MM.1S (cell line): ENCODE measurements at regions not wholly inside any gene's neighbourhood (a gene's known extent, or its start where the extent isn't known, plus 50 kb on each side); places are given as distances from the start of the nearest gene placed in this dataset.

ENCODE experiments used
- DNase-seq: peaks from one replicate; pipeline ENCODE4 v3.0.0-alpha.2; 2015
- H2AFZ ChIP-seq: fragments of 300-600 bp; sonication (generic); 2 replicates; pipeline ENCODE4 v1.6.0; 2016; ENCODE audit warnings: antibody characterized with exemption, low read length
- H3F3A ChIP-seq: fragments of 300-600 bp; sonication (generic); 2 replicates; pipeline ENCODE4 v1.6.1; 2016; ENCODE audit warnings: mild to moderate bottlenecking, antibody characterized with exemption, low read length, moderate library complexity, mixed read lengths; ENCODE audit not compliant: insufficient read depth
- H3K27ac ChIP-seq: fragments of 300-600 bp; sonication (generic); 2 replicates; pipeline ENCODE4 v1.5.1; 2016; ENCODE audit warnings: mild to moderate bottlenecking, low read length
- H3K27me3 ChIP-seq: fragments of 300-600 bp; sonication (generic); replicated peaks from 2 replicates; pipeline ENCODE4 v1.6.0; 2016; ENCODE audit warnings: low read length; ENCODE audit not compliant: insufficient read depth
- H3K36me3 ChIP-seq: fragments of 300-600 bp; sonication (generic); replicated peaks from 2 replicates; pipeline ENCODE4 v1.6.1; 2016; ENCODE audit warnings: mild to moderate bottlenecking, low read length, mixed read lengths; ENCODE audit not compliant: insufficient read depth
- H3K4me1 ChIP-seq: fragments of 300-600 bp; sonication (generic); 2 replicates; pipeline ENCODE4 v1.6.1; 2016; ENCODE audit warnings: low read length, mixed read lengths
- H3K4me2 ChIP-seq: fragments of 300-600 bp; sonication (generic); 2 replicates; pipeline ENCODE4 v1.6.0; 2016; ENCODE audit warnings: low read depth, low read length
- H3K4me3 ChIP-seq: fragments of 300-600 bp; sonication (generic); 2 replicates; pipeline ENCODE4 v1.5.1; 2016; ENCODE audit warnings: low read length, mixed read lengths
- H3K79me2 ChIP-seq: fragments of 300-600 bp; sonication (generic); 2 replicates; pipeline ENCODE4 v1.6.1; 2016; ENCODE audit warnings: mixed run types, low read length, mixed read lengths
- H3K9ac ChIP-seq: fragments of 300-600 bp; sonication (generic); 2 replicates; pipeline ENCODE4 v1.6.1; 2016; ENCODE audit warnings: low read length, mixed read lengths
- H3K9me2 ChIP-seq: fragments of 300-600 bp; sonication (generic); replicated peaks from 2 replicates; pipeline ENCODE4 v1.6.1; 2016; ENCODE audit warnings: mild to moderate bottlenecking, low read length, mixed read lengths; ENCODE audit not compliant: insufficient read depth
- H3K9me3 ChIP-seq: fragments of 300-600 bp; sonication (generic); replicated peaks from 2 replicates; pipeline ENCODE4 v1.6.1; 2016; ENCODE audit warnings: mild to moderate bottlenecking, low read length, mixed read lengths; ENCODE audit not compliant: insufficient read depth
- H4K20me1 ChIP-seq: fragments of 300-600 bp; sonication (generic); 2 replicates; pipeline ENCODE4 v1.6.1; 2016; ENCODE audit warnings: mild to moderate bottlenecking, low read length, moderate library complexity, mixed read lengths; ENCODE audit not compliant: insufficient read depth
- EZH2 ChIP-seq: fragments of 300-600 bp; sonication (generic); optimal IDR thresholded peaks from 2 replicates; pipeline ENCODE3; 2017; ENCODE audit warnings: low read depth, mild to moderate bottlenecking, antibody characterized with exemption, low read length, mixed read lengths
- EZH2phosphoT487 ChIP-seq: fragments of 300-600 bp; sonication (generic); IDR thresholded peaks from 2 replicates; pipeline ENCODE4 v1.6.1; 2018; ENCODE audit warnings: antibody characterized with exemption, low read length
- TF ChIP-seq, protein P1 (sequence below): fragments of 300-600 bp; sonication (generic); IDR thresholded peaks from 2 replicates; pipeline ENCODE4 v1.5.1; 2016; ENCODE audit warnings: antibody characterized with exemption, low read length, mixed read lengths

DNA sequence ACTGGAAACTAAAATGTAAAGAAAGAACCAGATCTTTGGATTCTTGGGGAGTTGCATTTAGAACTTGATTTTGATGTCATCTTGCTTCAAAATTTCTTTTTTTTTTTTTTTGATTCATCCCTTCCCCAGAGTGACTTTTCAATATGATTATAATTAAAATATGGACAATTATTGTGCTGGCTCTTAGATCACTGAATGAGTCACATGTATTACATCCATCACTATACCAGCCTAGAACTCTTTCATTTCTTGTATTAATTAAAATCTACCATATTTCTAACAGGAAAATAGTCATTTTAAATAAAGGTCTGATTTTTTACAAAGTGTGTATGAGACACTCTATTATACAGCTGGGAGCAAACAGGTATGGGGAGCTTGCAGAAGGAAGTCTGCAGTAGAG is 269.5 kb upstream of the AKR1E2 start:
- no peaks in the 10 kb centered on the region for H3K79me2 ChIP-seq
- TF ChIP-seq, protein P1, sequence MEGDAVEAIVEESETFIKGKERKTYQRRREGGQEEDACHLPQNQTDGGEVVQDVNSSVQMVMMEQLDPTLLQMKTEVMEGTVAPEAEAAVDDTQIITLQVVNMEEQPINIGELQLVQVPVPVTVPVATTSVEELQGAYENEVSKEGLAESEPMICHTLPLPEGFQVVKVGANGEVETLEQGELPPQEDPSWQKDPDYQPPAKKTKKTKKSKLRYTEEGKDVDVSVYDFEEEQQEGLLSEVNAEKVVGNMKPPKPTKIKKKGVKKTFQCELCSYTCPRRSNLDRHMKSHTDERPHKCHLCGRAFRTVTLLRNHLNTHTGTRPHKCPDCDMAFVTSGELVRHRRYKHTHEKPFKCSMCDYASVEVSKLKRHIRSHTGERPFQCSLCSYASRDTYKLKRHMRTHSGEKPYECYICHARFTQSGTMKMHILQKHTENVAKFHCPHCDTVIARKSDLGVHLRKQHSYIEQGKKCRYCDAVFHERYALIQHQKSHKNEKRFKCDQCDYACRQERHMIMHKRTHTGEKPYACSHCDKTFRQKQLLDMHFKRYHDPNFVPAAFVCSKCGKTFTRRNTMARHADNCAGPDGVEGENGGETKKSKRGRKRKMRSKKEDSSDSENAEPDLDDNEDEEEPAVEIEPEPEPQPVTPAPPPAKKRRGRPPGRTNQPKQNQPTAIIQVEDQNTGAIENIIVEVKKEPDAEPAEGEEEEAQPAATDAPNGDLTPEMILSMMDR = no peak
- no peak for TF ChIP-seq EZH2
- TF ChIP-seq EZH2phosphoT487 = no peak
- no peaks in the 10 kb centered on the region for H3K27me3 ChIP-seq
- H3K36me3 ChIP-seq = no peaks in the 10 kb centered on the region
- H3K9me2 ChIP-seq = no peaks in the 10 kb centered on the region
- no peak overlapping the region for H2AFZ ChIP-seq
- H3K27ac ChIP-seq = no peak overlapping the region
- no peak for DNase-seq
- H3K4me3 ChIP-seq = no peak overlapping the region
- H4K20me1 ChIP-seq = no peaks in the 10 kb centered on the region
- no peaks in the 10 kb centered on the region for H3K9me3 ChIP-seq
- no peaks in the 10 kb centered on the region for H3K4me1 ChIP-seq
- H3K9ac ChIP-seq = no peak overlapping the region
- H3K4me2 ChIP-seq = no peak overlapping the region
- H3F3A ChIP-seq = no peaks in the 10 kb centered on the region

DNA sequence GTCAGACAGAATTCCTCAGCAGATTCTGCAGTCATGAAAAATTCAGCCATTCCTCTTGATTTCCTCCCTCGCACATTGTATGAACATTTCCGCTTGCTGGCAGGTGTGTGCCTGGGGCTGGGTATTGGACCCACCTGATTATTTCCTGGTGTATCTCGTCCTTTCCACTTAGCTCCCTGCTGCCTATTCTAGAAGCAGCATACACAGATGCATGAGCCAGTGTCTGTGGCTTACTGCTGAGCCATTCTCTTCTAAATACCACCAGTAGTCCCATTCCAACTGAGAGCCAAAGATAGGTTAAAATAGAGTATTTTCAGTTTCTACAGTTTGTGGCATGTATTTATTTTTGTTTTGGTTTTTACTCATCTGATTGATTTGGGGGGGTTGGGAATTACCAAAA is 270.1 kb upstream of the AKR1E2 start:
- DNase-seq = no peak
- no peak overlapping the region for H3K9ac ChIP-seq
- TF ChIP-seq EZH2 = no peak
- no peak for TF ChIP-seq EZH2phosphoT487
- TF ChIP-seq, protein P1 = no peak
- no peak overlapping the region for H3K4me3 ChIP-seq
- no peaks in the 10 kb centered on the region for H3K9me2 ChIP-seq
- no peaks in the 10 kb centered on the region for H3K9me3 ChIP-seq
- no peaks in the 10 kb centered on the region for H4K20me1 ChIP-seq
- no peaks in the 10 kb centered on the region for H3K27me3 ChIP-seq
- H3K4me1 ChIP-seq = no peaks in the 10 kb centered on the region
- H3F3A ChIP-seq = no peaks in the 10 kb centered on the region
- no peaks in the 10 kb centered on the region for H3K79me2 ChIP-seq
- H3K36me3 ChIP-seq = no peaks in the 10 kb centered on the region
- no peak overlapping the region for H2AFZ ChIP-seq
- H3K4me2 ChIP-seq = no peak overlapping the region
- no peak overlapping the region for H3K27ac ChIP-seq

DNA sequence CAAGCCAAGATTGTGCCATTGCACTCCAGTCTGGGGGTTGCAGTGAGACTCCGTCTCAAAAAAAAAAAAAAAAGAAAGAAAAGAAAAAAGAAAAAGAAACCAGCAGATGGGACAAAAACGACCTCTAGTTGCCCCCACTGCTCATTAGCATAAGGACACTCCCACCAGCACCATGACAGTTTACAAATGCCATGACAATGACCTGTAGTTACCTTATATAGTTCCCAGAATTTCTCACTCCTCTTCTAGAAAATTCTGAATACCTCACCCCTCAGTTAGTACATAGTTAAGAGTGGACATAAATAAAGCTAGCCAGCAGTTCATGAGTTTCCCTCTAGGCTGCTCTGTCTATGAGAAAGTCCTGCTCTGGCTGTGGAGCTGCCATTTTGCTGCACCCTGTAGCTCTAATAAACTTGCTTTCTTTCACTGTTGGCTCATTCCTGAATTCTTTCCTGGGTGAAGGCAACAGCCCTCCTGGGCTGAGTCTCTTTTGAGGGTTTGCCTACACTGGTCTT is 276.8 kb upstream of the AKR1E2 start:
- DNase-seq = no peak
- Histone ChIP-seq H3K79me2 (no peaks in the 10 kb centered on the region), H3K4me2 (no peak overlapping the region), H3F3A (no peaks in the 10 kb centered on the region), H3K36me3 (no peaks in the 10 kb centered on the region), H3K4me3 (no peak overlapping the region), H2AFZ (no peak overlapping the region), H3K9ac (no peak overlapping the region), H3K27ac (no peak overlapping the region), H3K27me3 (no peaks in the 10 kb centered on the region), H3K9me3 (no peaks in the 10 kb centered on the region), H4K20me1 (no peaks in the 10 kb centered on the region), H3K4me1 (no peaks in the 10 kb centered on the region), H3K9me2 (no peaks in the 10 kb centered on the region)
- TF ChIP-seq, protein P1 = no peak
- no peak for TF ChIP-seq EZH2phosphoT487
- TF ChIP-seq EZH2 = no peak
